Pancreas (tissue), 10 donors: ENCODE measurements at regions not wholly inside any gene's neighbourhood (a gene's known extent, or its start where the extent isn't known, plus 50 kb on each side); places are given as distances from the start of the nearest gene placed in this dataset.

Experiments
- ATAC-seq, 4 donors: fragments of 200-7000 bp; cut with Tn5 transposase; one replicate each; pipeline versions ENCODE4 v1.8.0 to v1.9.1; 2020; ENCODE audit warnings: mild to moderate bottlenecking in 4 of 4, moderate library complexity in 4 of 4
- DNase-seq, 6 donors: peaks; one replicate each; pipeline ENCODE4 v3.0.0-alpha.2; 2020
- FAIRE-seq: peaks from 2 replicates; lab custom pipeline; 2012; peaks lifted over from hg19 to GRCh38; lab: Jason Lieb, UNC
- H3K27ac ChIP-seq, 4 donors: fragments of 200-600 bp; sonication (generic); 1 replicate in 3 of 4; 2 replicates in 1 of 4; pipeline versions ENCODE4 v1.5.0 to v1.8.0; 2020
- H3K27me3 ChIP-seq, 4 donors: fragments of 200-600 bp; one replicate each; pipeline ENCODE4 v1.8.0; 2021
- H3K36me3 ChIP-seq, 3 donors: fragments of 200-600 bp; sonication (generic) in 1 of 3; one replicate each; pipeline versions ENCODE4 v1.5.0 to v1.8.0; 2020 to 2021
- H3K4me1 ChIP-seq, 3 donors: fragments of 200-600 bp; one replicate each; pipeline ENCODE4 v1.8.0; 2021
- H3K4me3 ChIP-seq, 4 donors: fragments of 200-600 bp; sonication (generic) in 2 of 4; one replicate each; pipeline versions ENCODE4 v1.5.0 to v1.8.0; 2020 to 2021
- H3K9me3 ChIP-seq, 4 donors: fragments of 200-600 bp; one replicate each; pipeline ENCODE4 v1.8.0; 2021
- WGBS, 2 donors: extraction: QIAGEN DNeasy Blood & Tissue Kit; methylation state at CpG; one replicate each; pipeline ENCODE4 v1.1.7; 2013; 5-methylcytosine and 5-hydroxymethylcytosine counted together
- intact Hi-C, 3 donors: fragments of 100-400 bp; cut with DNase I; formaldehyde crosslinking; loops; one replicate each; pipeline versions ENCODE4 v1.11.1 to v1.14.2; 2022
- TF ChIP-seq, protein P1 (sequence below), 4 donors: fragments of 200-600 bp; sonication (generic) in 3 of 4; IDR thresholded peaks; one replicate each; pipeline versions ENCODE4 v1.5.0 to v1.8.0; 2021; ENCODE audit warnings: antibody characterized with exemption in 4 of 4
- donor health status: healthy with polysubstance abuse.
- donor health status: DM: no; HTN: no; CAD: no; lungs with moderate emphysema.
- donor health status: DM: no; HTN: no; CAD: no.
- donor health status: control.
- donor health status: control.
- donor health status: Bipolar disorder and iron deficiency.
- donor health status: DM: yes; HTN: yes; CAD: no.
- donor health status: DM: no; HTN: no; CAD: no.
- donor health status: DM: no; HTN: no; CAD: no.
- donor health status: DM: yes; HTN: yes; CAD: no.

DNA sequence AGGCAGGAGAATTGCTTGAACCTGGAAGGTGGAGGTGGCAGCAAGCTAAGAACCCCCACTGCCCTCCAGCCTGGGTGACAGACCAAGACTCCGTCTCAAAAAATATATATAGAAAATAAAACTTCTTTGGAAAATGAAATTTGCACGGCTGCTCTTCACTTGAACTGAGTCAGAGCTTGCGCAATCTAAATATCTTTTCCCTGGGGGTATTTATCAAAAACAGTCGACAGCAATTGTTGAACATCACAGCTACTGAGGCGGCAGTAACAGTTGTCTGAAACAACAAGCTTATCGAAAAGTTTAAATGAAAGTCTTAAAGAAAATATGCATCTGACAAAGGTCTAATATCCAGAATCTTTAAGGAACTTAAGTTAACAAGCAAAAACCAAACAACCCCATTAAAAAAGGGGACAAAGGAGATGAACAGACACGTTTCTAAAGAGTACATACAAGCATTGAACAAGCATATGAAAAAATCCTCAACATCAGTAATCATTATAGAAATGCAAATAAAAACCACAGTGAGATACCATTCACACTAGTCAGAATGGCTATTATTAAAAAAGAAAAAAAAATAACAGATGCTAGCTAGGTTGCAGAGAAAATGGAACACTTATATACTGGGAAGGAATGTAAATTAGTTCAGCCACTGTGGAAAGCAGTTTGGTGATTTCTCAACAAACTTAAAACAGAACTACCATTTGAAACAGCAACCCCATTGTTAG, 153.6 kb upstream of the CDH9 start:
- 46 to 50% methylated on average over 7 of the region's 7 CpGs for WGBS, 2 donors
- Histone ChIP-seq H3K27ac (no peak overlapping the region), H3K9me3 (no peaks in the 10 kb centered on the region), H3K4me3 (no peak overlapping the region), H3K27me3 (no peaks in the 10 kb centered on the region), H3K4me1 (no peaks in the 10 kb centered on the region), H3K36me3 (no peaks in the 10 kb centered on the region)
- FAIRE-seq (no peak), DNase-seq (no peak), ATAC-seq (no peak)
- TF ChIP-seq, protein P1, sequence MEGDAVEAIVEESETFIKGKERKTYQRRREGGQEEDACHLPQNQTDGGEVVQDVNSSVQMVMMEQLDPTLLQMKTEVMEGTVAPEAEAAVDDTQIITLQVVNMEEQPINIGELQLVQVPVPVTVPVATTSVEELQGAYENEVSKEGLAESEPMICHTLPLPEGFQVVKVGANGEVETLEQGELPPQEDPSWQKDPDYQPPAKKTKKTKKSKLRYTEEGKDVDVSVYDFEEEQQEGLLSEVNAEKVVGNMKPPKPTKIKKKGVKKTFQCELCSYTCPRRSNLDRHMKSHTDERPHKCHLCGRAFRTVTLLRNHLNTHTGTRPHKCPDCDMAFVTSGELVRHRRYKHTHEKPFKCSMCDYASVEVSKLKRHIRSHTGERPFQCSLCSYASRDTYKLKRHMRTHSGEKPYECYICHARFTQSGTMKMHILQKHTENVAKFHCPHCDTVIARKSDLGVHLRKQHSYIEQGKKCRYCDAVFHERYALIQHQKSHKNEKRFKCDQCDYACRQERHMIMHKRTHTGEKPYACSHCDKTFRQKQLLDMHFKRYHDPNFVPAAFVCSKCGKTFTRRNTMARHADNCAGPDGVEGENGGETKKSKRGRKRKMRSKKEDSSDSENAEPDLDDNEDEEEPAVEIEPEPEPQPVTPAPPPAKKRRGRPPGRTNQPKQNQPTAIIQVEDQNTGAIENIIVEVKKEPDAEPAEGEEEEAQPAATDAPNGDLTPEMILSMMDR (IDR thresholded peaks at IDR 0.05) = no peak
- intact Hi-C loops = no loop called here

DNA sequence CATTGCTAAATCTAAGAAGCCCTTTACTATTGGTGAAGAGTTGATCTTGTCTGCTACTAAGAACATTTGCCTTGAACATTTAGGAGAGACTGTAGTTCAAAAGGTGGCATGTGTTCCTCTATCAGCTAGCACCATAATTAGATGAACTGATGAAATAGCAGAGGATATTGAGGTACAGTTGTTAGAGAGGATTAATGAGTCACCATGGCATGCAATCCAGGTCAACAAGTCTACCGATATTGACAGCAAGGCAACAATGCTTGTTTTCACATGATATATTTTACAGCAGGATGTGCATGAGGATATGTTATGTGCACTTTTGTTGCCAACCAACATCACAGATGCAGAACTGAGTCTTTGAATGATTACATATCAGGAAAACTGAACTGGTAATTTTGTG, 134.3 kb upstream of the CDH9 start:
- DNase-seq (no peak), FAIRE-seq (no peak)
- WGBS, 2 donors = 86 to 88% methylated on average over 1 of the region's 1 CpG

DNA sequence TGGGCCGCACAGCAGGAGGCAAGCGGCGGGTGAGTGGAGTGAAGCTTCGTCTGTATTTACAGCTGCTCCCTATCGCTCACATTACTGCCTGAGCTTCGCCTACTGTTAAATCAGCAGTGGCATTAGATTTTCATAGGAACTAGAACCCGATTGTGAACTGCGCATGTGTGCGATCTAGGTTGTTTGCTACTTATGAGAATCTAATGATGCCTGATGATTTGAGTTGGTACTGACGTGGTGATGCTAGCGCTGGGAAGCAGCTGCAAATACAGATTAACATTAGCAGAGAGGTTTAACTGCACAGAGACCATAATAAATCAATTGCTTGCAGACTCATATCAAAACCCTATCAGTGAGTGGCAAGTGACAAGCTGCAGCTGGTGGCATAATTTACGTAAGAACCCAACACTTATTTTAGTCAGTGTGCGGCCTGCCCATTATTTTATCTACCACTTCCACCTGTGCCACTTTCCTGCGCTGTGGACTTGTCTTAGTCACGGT, 133.4 kb upstream of the CDH9 start:
- WGBS, 2 donors = 68 to 80% methylated on average over 15 of the region's 15 CpGs
- H3K4me3 ChIP-seq = no peak overlapping the region
- no peak for DNase-seq
- H3K27me3 ChIP-seq = no peaks in the 10 kb centered on the region
- FAIRE-seq = no peak
- ATAC-seq = no peak
- no peaks in the 10 kb centered on the region for H3K36me3 ChIP-seq
- TF ChIP-seq, protein P1 (IDR thresholded peaks at IDR 0.05) = no peak
- H3K27ac ChIP-seq = no peak overlapping the region
- intact Hi-C loops = no loop called here
- no peaks in the 10 kb centered on the region for H3K4me1 ChIP-seq
- no peaks in the 10 kb centered on the region for H3K9me3 ChIP-seq

More for the DNA sequence above, 134.3 kb upstream of the CDH9 start:
- no peak for ATAC-seq
- Histone ChIP-seq H3K9me3 (no peaks in the 10 kb centered on the region), H3K27ac (no peak overlapping the region), H3K27me3 (no peaks in the 10 kb centered on the region), H3K36me3 (no peaks in the 10 kb centered on the region), H3K4me1 (no peaks in the 10 kb centered on the region), H3K4me3 (no peak overlapping the region)
- TF ChIP-seq, protein P1 (IDR thresholded peaks at IDR 0.05) = no peak
- intact Hi-C loops = no loop called here

DNA sequence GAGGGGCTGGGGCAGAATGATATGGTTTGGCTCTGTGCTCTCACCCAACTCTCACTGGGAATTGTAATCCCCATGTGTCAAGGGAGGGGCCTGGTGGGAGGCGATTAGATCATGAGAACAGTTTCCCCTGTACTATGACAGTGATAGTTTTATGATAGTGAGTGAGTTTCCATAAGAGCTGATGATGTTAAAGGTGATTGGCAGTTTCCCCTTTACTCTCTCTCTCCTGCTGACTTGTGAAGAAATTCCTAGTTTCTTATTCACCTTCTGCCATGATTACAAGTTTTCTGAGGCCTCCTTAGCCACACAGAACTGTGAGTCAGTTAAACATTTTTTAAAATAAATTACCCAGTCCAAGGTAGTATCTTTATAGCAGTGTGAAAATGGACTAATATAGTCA, 120.4 kb upstream of the CDH9 start:
- TF ChIP-seq, protein P1 (IDR thresholded peaks at IDR 0.05) = no peak
- no peak overlapping the region for H3K4me3 ChIP-seq
- H3K4me1 ChIP-seq = no peaks in the 10 kb centered on the region
- H3K27me3 ChIP-seq = no peaks in the 10 kb centered on the region
- DNase-seq (no peak), FAIRE-seq (no peak), ATAC-seq (no peak)
- no peaks in the 10 kb centered on the region for H3K36me3 ChIP-seq
- intact Hi-C loops = no loop called here
- 15 to 23% methylated on average over 1 of the region's 1 CpG for WGBS, 2 donors
- no peaks in the 10 kb centered on the region for H3K9me3 ChIP-seq
- H3K27ac ChIP-seq = no peak overlapping the region

DNA sequence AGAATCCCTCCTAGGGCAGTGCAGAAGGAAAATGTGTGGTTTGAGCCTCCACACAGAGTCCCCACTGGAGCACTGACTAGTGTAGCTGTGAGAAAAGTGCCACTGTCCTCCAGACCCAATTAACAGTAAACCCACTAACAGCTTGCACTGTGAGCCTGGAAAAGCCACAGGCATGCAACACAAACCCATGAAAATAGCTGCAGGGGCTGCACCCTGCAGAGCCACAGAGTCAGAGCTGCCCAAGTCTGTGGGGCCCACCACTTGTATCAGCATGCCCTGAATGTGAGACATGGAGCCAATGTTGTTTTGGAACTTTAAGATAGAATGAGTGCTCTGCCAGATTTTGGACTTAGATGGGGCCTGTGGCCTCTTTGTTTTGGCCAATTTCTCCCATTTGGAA, 119.8 kb upstream of the CDH9 start:
- intact Hi-C loops = no loop called here
- Histone ChIP-seq H3K4me3 (no peak overlapping the region), H3K4me1 (no peaks in the 10 kb centered on the region), H3K27ac (no peak overlapping the region), H3K9me3 (no peaks in the 10 kb centered on the region), H3K36me3 (no peaks in the 10 kb centered on the region), H3K27me3 (no peaks in the 10 kb centered on the region)
- ATAC-seq (no peak), DNase-seq (no peak), FAIRE-seq (no peak)
- TF ChIP-seq, protein P1 (IDR thresholded peaks at IDR 0.05) = no peak
